ENCODE measurements at regions not wholly inside any gene's neighbourhood (a gene's known extent, or its start where the extent isn't known, plus 50 kb on each side); places are given as distances from the start of the nearest gene placed in this dataset.

DNA sequence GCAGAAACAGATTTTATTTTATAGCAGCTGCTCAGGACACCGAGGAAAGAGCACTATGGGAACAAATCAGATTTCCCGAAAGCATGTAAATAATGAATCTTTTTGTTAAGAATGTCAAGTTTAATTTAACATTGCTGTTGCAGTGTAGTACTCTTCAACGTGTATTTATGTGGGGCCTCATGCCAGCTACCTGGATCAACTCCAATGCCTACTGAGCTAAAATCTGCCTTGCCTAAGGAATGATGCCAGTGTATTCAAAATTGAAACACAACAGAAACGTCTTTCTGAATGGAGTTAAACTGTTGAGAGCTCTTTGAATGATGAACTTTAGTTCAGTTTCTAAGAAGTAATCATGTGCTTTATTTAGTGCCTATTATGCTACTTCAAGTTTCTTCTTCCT lies 1379.8 kb upstream of the ATXN8OS start (continued):
- TF ChIP-seq, protein P1, sequence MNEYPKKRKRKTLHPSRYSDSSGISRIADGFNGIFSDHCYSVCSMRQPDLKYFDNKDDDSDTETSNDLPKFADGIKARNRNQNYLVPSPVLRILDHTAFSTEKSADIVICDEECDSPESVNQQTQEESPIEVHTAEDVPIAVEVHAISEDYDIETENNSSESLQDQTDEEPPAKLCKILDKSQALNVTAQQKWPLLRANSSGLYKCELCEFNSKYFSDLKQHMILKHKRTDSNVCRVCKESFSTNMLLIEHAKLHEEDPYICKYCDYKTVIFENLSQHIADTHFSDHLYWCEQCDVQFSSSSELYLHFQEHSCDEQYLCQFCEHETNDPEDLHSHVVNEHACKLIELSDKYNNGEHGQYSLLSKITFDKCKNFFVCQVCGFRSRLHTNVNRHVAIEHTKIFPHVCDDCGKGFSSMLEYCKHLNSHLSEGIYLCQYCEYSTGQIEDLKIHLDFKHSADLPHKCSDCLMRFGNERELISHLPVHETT (tag by site-specific recombination; IDR thresholded peaks at IDR 0.05) = no peak
- no peak for TF ChIP-seq ZNF645 (tag by site-specific recombination; IDR thresholded peaks at IDR 0.05)
- no peak for TF ChIP-seq ZNF530 (tag by site-specific recombination; IDR thresholded peaks at IDR 0.05; ENCODE audit: low read depth)
- TF ChIP-seq ZNF350 (tag by site-specific recombination; IDR thresholded peaks at IDR 0.05) = no peak

- POLR2A ChIA-PET = no interaction called here
- no peak for TF ChIP-seq ZNF830 (tag by site-specific recombination; IDR thresholded peaks at IDR 0.05; ENCODE audit: low read depth)
- no peak for TF ChIP-seq ZNF404 (tag by site-specific recombination; IDR thresholded peaks at IDR 0.05)
- no peak for TF ChIP-seq ZNF530 (tag by site-specific recombination; IDR thresholded peaks at IDR 0.05; ENCODE audit: low read depth)
- TF ChIP-seq ZNF433 (tag by site-specific recombination; IDR thresholded peaks at IDR 0.05; ENCODE audit: low read depth) = no peak
- no peak for TF ChIP-seq PRDM6 (tag by site-specific recombination; IDR thresholded peaks at IDR 0.05)
- no peak for TF ChIP-seq ZNF76 (tag by site-specific recombination; IDR thresholded peaks at IDR 0.05; ENCODE audit: borderline replicate concordance, low read depth)
- no peak for TF ChIP-seq ZNF416 (tag by site-specific recombination; IDR thresholded peaks at IDR 0.05)
- TF ChIP-seq ZSCAN16 (tag by site-specific recombination; IDR thresholded peaks at IDR 0.05) = no peak
- no peak for TF ChIP-seq ZNF292 (tag by site-specific recombination; IDR thresholded peaks at IDR 0.05; ENCODE audit: borderline replicate concordance, low read depth)
- no peak for TF ChIP-seq ZNF266 (tag by site-specific recombination; IDR thresholded peaks at IDR 0.05; ENCODE audit: low read depth)
- no peak for TF ChIP-seq ZNF621 (tag by site-specific recombination; IDR thresholded peaks at IDR 0.05)
- TF ChIP-seq, protein P2, sequence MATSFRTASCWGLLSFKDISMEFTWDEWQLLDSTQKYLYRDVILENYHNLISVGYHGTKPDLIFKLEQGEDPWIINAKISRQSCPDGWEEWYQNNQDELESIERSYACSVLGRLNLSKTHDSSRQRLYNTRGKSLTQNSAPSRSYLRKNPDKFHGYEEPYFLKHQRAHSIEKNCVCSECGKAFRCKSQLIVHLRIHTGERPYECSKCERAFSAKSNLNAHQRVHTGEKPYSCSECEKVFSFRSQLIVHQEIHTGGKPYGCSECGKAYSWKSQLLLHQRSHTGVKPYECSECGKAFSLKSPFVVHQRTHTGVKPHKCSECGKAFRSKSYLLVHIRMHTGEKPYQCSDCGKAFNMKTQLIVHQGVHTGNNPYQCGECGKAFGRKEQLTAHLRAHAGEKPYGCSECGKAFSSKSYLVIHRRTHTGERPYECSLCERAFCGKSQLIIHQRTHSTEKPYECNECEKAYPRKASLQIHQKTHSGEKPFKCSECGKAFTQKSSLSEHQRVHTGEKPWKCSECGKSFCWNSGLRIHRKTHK (tag by site-specific recombination; IDR thresholded peaks at IDR 0.05) = no peak
- no peak for TF ChIP-seq ZNF571 (tag by site-specific recombination; IDR thresholded peaks at IDR 0.05)
- no peak for TF ChIP-seq GLI4 (tag by site-specific recombination; IDR thresholded peaks at IDR 0.05)
- no peak for TF ChIP-seq ZNF624 (tag by site-specific recombination; IDR thresholded peaks at IDR 0.05)
- TF ChIP-seq ZNF157 (tag by site-specific recombination; IDR thresholded peaks at IDR 0.05) = no peak
- no peak for TF ChIP-seq ZNF645 (tag by site-specific recombination; IDR thresholded peaks at IDR 0.05)
- no peak overlapping the region for H3K27ac ChIP-seq (ENCODE audit: extremely low read depth, low read depth, low read length)
- H3K36me3 ChIP-seq (ENCODE audit: control insufficient read depth in 2 of 2, insufficient read depth in 1 of 2, low read length in 2 of 2) = no peaks in the 10 kb centered on the region
- H3K4me3 ChIP-seq (ENCODE audit: low read depth, low read length) = no peak overlapping the region
- no peaks in the 10 kb centered on the region for H3K9me3 ChIP-seq (ENCODE audit: control insufficient read depth, insufficient read depth, low read depth, low read length)
- no peaks in the 10 kb centered on the region for H3K4me1 ChIP-seq (ENCODE audit: control insufficient read depth, insufficient read depth, low read length)
- CTCF ChIA-PET = no interaction called here
Measured at GRCh38 chr13:68727165-68727564, 1380.5 kb upstream of the ATXN8OS start.
